GM18951 (cell line): ENCODE measurements at regions not wholly inside any gene's neighbourhood (a gene's known extent, or its start where the extent isn't known, plus 50 kb on each side); places are given as distances from the start of the nearest gene placed in this dataset.
"Not testable (repeated sequence)": the region's sequence is repeated elsewhere in the genome, so short reads cannot be mapped to it uniquely, and the experiment has no call there.

Experiments used
- POLR2A ChIP-seq: IDR thresholded peaks from 4 replicates; pipeline ENCODE4 v1.6.1; 2011; ENCODE audit warnings: mild to moderate bottlenecking; ENCODE audit not compliant: insufficient read length, insufficient read depth; ENCODE audit errors: extremely low read depth
- in situ Hi-C: fragments of 300-500 bp; cut with MboI; formaldehyde crosslinking; loops from one replicate; pipeline ENCODE4 v1.12.0; 2022; ENCODE audit warnings: low sequenced_read_pairs, mixed read lengths, inconsistent platforms; ENCODE audit not compliant: unreplicated experiment

GRCh38 chr3:75610773-75611172, 53.4 kb upstream of the FRG2C start:
- TF ChIP-seq POLR2A = no peak
- in situ Hi-C loops = no loop called here

DNA sequence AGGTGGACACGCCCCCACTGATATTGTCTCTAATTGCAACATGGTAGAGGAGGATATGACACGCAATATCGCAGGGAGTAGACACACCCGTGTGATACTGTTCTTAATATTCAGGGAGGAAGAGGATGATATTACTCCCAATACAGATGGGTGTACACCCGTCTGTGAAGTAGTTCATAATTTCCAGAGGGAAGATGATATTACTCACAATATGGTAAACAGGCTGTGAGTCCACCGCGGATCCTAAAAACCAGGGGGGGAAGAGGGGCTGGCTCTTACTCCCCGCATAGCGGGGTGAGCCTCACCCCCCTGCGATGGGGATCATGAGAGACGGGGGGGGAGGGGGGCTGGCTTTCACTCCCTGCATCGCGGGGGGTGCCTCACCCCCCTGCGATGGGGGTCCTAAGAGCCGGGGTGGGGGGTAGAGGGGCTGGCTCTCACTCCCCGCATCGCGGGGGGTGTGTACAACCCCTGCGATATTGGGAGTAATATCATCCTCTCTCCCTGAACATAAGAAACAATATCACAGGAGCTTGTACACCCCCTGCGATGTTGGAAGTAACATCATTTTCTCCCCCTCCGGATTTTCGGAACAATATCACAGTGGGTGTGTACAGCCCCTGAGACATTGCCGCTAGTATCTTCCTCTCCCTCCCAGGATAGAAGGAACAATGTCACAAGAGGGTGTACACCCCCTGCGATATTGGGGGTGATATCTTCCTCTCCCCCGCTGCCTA, 52.2 kb upstream of the FRG2C start:
- in situ Hi-C loops = not testable (repeated sequence)
